ENCODE measurements at regions not wholly inside any gene's neighbourhood (a gene's known extent, or its start where the extent isn't known, plus 50 kb on each side); places are given as distances from the start of the nearest gene placed in this dataset.
A peak's percentile ranks its signal among the peaks of the same experiment; 100 is the strongest.

- intact Hi-C loops (cut with DNase I; ENCODE audit: low total_unique reads): no loop called here
- Histone ChIP-seq H3K4me3 (no peak overlapping the region), H3K36me3 (no peaks in the 10 kb centered on the region), H3K27ac (no peak overlapping the region), H3K9me3 (no peaks in the 10 kb centered on the region), H3K4me1 (peaks cover 0 to 9% (median 0%) of the 10 kb centered on the region in 6 donors), H3K27me3 (replicated peaks in 1 of 7) (peaks cover 0 to 9% (median 0%) of the 10 kb centered on the region in 7 donors)
- DNase-seq: no peak
- 74 to 84% (median 80%) methylated on average over 3 of the region's 3 CpGs for WGBS, 5 donors
- TF ChIP-seq POLR2AphosphoS5 (IDR thresholded peaks at IDR 0.05): no peak
- no peak for TF ChIP-seq CTCF (IDR thresholded peaks at IDR 0.05 in 8 of 11, conservative IDR thresholded peaks at IDR 0.05 in 3 of 11)
- no peak for TF ChIP-seq POLR2A (IDR thresholded peaks at IDR 0.05)
Observed at GRCh38 chr1:94342416-94342815, 75.8 kb upstream of the ABCD3 start.

- Histone ChIP-seq H3K4me3 (no peak overlapping the region), H3K4me1 (peaks cover 4 to 27% (median 12%) of the 10 kb centered on the region in 6 donors), H3K36me3 (no peaks in the 10 kb centered on the region), H3K27me3 (replicated peaks in 1 of 7) (peaks cover 0 to 9% (median 0%) of the 10 kb centered on the region in 7 donors), H3K27ac (no peak overlapping the region), H3K9me3 (no peaks in the 10 kb centered on the region)
- WGBS, 5 donors: 37 to 63% (median 49%) methylated on average over 8 of the region's 8 CpGs
- intact Hi-C loops (cut with DNase I; ENCODE audit: low total_unique reads): loop anchor here (5.0 kb wide), 1 partner anchor 282 kb away; no protein-coding TSS in a partner anchor
- DNase-seq: no peak
- TF ChIP-seq POLR2AphosphoS5 (IDR thresholded peaks at IDR 0.05) (no peak), CTCF (IDR thresholded peaks at IDR 0.05 in 8 of 11, conservative IDR thresholded peaks at IDR 0.05 in 3 of 11) (no peak), POLR2A (IDR thresholded peaks at IDR 0.05) (no peak)
Observed at GRCh38 chr1:94339206-94339927, 78.8 kb upstream of the ABCD3 start.

- Histone ChIP-seq H3K36me3 (no peaks in the 10 kb centered on the region), H3K9me3 (no peaks in the 10 kb centered on the region), H3K4me1 (peaks cover 4 to 34% (median 13%) of the 10 kb centered on the region in 6 donors), H3K27me3 (replicated peaks in 1 of 7) (peaks cover 0 to 3% (median 0%) of the 10 kb centered on the region in 7 donors), H3K27ac (no peak overlapping the region), H3K4me3 (no peak overlapping the region)
- no peak for TF ChIP-seq POLR2A (IDR thresholded peaks at IDR 0.05)
- WGBS, 5 donors: 81 to 97% (median 90%) methylated on average over 4 of the region's 4 CpGs
- intact Hi-C loops (cut with DNase I; ENCODE audit: low total_unique reads): loop anchor here (5.0 kb wide), 1 partner anchor 280 kb away; no protein-coding TSS in a partner anchor
- DNase-seq: no peak
Observed at GRCh38 chr1:94336991-94337390, 81.2 kb upstream of the ABCD3 start.

- Histone ChIP-seq H3K36me3 (no peaks in the 10 kb centered on the region), H3K4me3 (no peak overlapping the region), H3K27ac (no peak overlapping the region), H3K4me1 (peaks cover 4 to 34% (median 13%) of the 10 kb centered on the region in 6 donors), H3K27me3 (replicated peaks in 1 of 7) (peaks cover 0 to 9% (median 0%) of the 10 kb centered on the region in 7 donors), H3K9me3 (no peaks in the 10 kb centered on the region)
- 1 to 6% (median 3%) methylated on average over 6 of the region's 6 CpGs for WGBS, 5 donors
- no peak for DNase-seq
- no peak for TF ChIP-seq POLR2AphosphoS5 (IDR thresholded peaks at IDR 0.05)
- TF ChIP-seq CTCF (IDR thresholded peaks at IDR 0.05 in 8 of 11, conservative IDR thresholded peaks at IDR 0.05 in 3 of 11): peak; percentile 43 to 92 (median 69)
- intact Hi-C loops (cut with DNase I; ENCODE audit: low total_unique reads): loop anchor here (5.0 kb wide), 1 partner anchor 279 kb away; no protein-coding TSS in a partner anchor
Observed at GRCh38 chr1:94335950-94336349, 82.2 kb upstream of the ABCD3 start.
